Upper lobe of left lung (tissue), 4 donors: ENCODE measurements at regions not wholly inside any gene's neighbourhood (a gene's known extent, or its start where the extent isn't known, plus 50 kb on each side); places are given as distances from the start of the nearest gene placed in this dataset.

Experiments used
- CTCF ChIP-seq, 6 experiments: fragments of 450-650 bp in 4 of 6; fragments of 200-600 bp in 2 of 6; sonication (generic) in 2 of 6; IDR thresholded peaks; one replicate each; pipeline ENCODE4 v1.5.1; 2016 to 2019; ENCODE audit warnings: antibody characterized with exemption in 6 of 6
- EP300 ChIP-seq, 4 donors: sonication (generic); formaldehyde crosslinking; IDR thresholded peaks; one replicate each; pipeline ENCODE4 v1.5.1; 2017; ENCODE audit warnings: antibody characterized with exemption in 4 of 4, control low read depth in 2 of 4
- POLR2AphosphoS5 ChIP-seq, 2 donors: sonication (generic); formaldehyde crosslinking; IDR thresholded peaks; one replicate each; pipeline ENCODE4 v1.5.1; 2017; ENCODE audit warnings: antibody characterized with exemption in 2 of 2

GRCh38 chr5:138698713-138699112 lies 54.5 kb upstream of the CTNNA1 start:
- TF ChIP-seq POLR2AphosphoS5 (IDR thresholded peaks at IDR 0.05): no peak
- no peak for TF ChIP-seq EP300 (IDR thresholded peaks at IDR 0.05)
- TF ChIP-seq CTCF (IDR thresholded peaks at IDR 0.05): no peak
